ENCODE measurements at regions not wholly inside any gene's neighbourhood (a gene's known extent, or its start where the extent isn't known, plus 50 kb on each side); places are given as distances from the start of the nearest gene placed in this dataset.

DNA sequence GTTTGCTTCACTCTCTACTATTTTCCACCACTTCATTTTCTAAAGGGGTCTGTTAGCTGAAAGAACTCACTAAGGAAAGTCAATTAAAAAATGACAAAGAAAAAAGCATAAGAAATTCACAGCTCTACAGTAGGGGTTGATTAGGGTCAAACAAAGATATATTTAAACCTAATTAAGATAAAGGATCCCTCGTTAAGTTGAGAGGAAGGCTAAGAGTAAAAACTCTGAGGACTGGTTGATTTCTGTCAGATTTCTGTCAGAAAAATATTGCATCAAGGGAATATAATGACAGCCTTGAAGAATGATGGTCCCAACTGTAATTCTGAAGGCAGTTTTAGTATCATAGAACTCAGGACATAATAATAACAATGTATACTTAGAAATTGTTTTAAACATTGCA lies 218.0 kb downstream of the QDPR start:
- Histone ChIP-seq H2AFZ (ENCODE audit: control insufficient read depth, low read length) (no peak overlapping the region), H3K4me2 (ENCODE audit: control insufficient read depth, extremely low read depth, insufficient read depth, low read depth, low read length) (no peak overlapping the region), H4K20me1 (ENCODE audit: control insufficient read depth, extremely low read depth, insufficient read depth, low read length) (no peaks in the 10 kb centered on the region), H3K4me3 (ENCODE audit: control insufficient read depth in 2 of 3, extremely low read depth in 1 of 3, insufficient read depth in 2 of 3, low read depth in 1 of 3, low read length in 3 of 3) (no peak overlapping the region), H3K9me1 (ENCODE audit: control insufficient read depth, extremely low read depth, insufficient read depth, low read length) (no peaks in the 10 kb centered on the region), H3K9ac (ENCODE audit: control insufficient read depth, extremely low read depth, insufficient read depth, low read length) (no peak overlapping the region), H3K4me1 (ENCODE audit: control insufficient read depth, extremely low read depth, insufficient read depth, low read length) (no peaks in the 10 kb centered on the region), H3K27ac (ENCODE audit: control insufficient read depth, insufficient read depth, low read length) (no peak overlapping the region), H3K36me3 (ENCODE audit: control insufficient read depth in 2 of 2, extremely low read depth in 1 of 2, insufficient read depth in 2 of 2, low read length in 2 of 2) (no peaks in the 10 kb centered on the region), H3K27me3 (ENCODE audit: control insufficient read depth, extremely low read depth, insufficient read depth, low read length) (no peaks in the 10 kb centered on the region), H3K79me2 (ENCODE audit: control insufficient read depth, insufficient read depth, low read length) (no peaks in the 10 kb centered on the region), H3K9me3 (ENCODE audit: control insufficient read depth, low read depth, low read length) (no peaks in the 10 kb centered on the region)
- TF ChIP-seq EZH2 (IDR thresholded peaks at IDR 0.05; ENCODE audit: low read length): no peak
- TF ChIP-seq, protein P1, sequence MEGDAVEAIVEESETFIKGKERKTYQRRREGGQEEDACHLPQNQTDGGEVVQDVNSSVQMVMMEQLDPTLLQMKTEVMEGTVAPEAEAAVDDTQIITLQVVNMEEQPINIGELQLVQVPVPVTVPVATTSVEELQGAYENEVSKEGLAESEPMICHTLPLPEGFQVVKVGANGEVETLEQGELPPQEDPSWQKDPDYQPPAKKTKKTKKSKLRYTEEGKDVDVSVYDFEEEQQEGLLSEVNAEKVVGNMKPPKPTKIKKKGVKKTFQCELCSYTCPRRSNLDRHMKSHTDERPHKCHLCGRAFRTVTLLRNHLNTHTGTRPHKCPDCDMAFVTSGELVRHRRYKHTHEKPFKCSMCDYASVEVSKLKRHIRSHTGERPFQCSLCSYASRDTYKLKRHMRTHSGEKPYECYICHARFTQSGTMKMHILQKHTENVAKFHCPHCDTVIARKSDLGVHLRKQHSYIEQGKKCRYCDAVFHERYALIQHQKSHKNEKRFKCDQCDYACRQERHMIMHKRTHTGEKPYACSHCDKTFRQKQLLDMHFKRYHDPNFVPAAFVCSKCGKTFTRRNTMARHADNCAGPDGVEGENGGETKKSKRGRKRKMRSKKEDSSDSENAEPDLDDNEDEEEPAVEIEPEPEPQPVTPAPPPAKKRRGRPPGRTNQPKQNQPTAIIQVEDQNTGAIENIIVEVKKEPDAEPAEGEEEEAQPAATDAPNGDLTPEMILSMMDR (optimal IDR thresholded peaks at IDR 0.05 in 1 of 3, IDR thresholded peaks at IDR 0.05 in 1 of 3, conservative IDR thresholded peaks at IDR 0.05 in 1 of 3; ENCODE audit: extremely low read depth in 1 of 3, insufficient read depth in 2 of 3, low read length in 3 of 3): no peak
- no peak for FAIRE-seq
- DNase-seq (ENCODE audit: low read depth, low spot score): no peak
- dilution Hi-C loops (cut with MboI; ENCODE audit: extremely low pct_ligation_motif_present, low sequenced_read_pairs): no loop called here

DNA sequence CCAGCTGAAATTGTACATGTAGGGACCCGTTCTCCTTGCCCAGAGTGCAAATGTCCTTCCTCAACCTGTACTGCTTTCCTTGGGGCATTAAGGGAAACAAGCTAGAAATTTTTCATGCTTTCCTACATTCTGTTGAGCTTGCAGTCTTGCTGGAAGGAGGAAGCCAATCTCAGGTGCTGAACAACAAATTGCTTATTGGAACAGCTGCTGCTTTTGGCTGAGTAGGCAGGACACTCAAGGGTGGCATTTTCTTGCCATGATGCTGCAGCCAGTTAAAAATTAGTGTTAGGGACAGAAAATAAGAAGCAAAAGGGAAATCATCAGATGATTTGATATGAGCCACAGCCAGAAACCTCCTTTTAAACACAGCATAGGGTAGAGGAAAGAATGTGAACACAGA lies 223.7 kb downstream of the QDPR start:
- DNase-seq (ENCODE audit: low read depth, low spot score): no peak
- TF ChIP-seq, protein P1 (optimal IDR thresholded peaks at IDR 0.05 in 1 of 3, IDR thresholded peaks at IDR 0.05 in 1 of 3, conservative IDR thresholded peaks at IDR 0.05 in 1 of 3; ENCODE audit: extremely low read depth in 1 of 3, insufficient read depth in 2 of 3, low read length in 3 of 3): no peak
- TF ChIP-seq EZH2 (IDR thresholded peaks at IDR 0.05; ENCODE audit: low read length): no peak
- H3K36me3 ChIP-seq (ENCODE audit: control insufficient read depth in 2 of 2, extremely low read depth in 1 of 2, insufficient read depth in 2 of 2, low read length in 2 of 2): no peaks in the 10 kb centered on the region
- no peak overlapping the region for H3K9ac ChIP-seq (ENCODE audit: control insufficient read depth, extremely low read depth, insufficient read depth, low read length)
- H3K4me1 ChIP-seq (ENCODE audit: control insufficient read depth, extremely low read depth, insufficient read depth, low read length): no peaks in the 10 kb centered on the region
- no peak for FAIRE-seq
- H3K4me3 ChIP-seq (ENCODE audit: control insufficient read depth in 2 of 3, extremely low read depth in 1 of 3, insufficient read depth in 2 of 3, low read depth in 1 of 3, low read length in 3 of 3): no peak overlapping the region
- no peak overlapping the region for H3K4me2 ChIP-seq (ENCODE audit: control insufficient read depth, extremely low read depth, insufficient read depth, low read depth, low read length)
- no peaks in the 10 kb centered on the region for H3K27me3 ChIP-seq (ENCODE audit: control insufficient read depth, extremely low read depth, insufficient read depth, low read length)
- H3K79me2 ChIP-seq (ENCODE audit: control insufficient read depth, insufficient read depth, low read length): no peaks in the 10 kb centered on the region
- no peak overlapping the region for H2AFZ ChIP-seq (ENCODE audit: control insufficient read depth, low read length)
- H4K20me1 ChIP-seq (ENCODE audit: control insufficient read depth, extremely low read depth, insufficient read depth, low read length): no peaks in the 10 kb centered on the region
- no peaks in the 10 kb centered on the region for H3K9me1 ChIP-seq (ENCODE audit: control insufficient read depth, extremely low read depth, insufficient read depth, low read length)
- no peaks in the 10 kb centered on the region for H3K9me3 ChIP-seq (ENCODE audit: control insufficient read depth, low read depth, low read length)
- dilution Hi-C loops (cut with MboI; ENCODE audit: extremely low pct_ligation_motif_present, low sequenced_read_pairs): no loop called here
- no peak overlapping the region for H3K27ac ChIP-seq (ENCODE audit: control insufficient read depth, insufficient read depth, low read length)

Measured in keratinocyte (primary cell).